Glutamatergic neuron (in vitro differentiated cells): ENCODE measurements at regions not wholly inside any gene's neighbourhood (a gene's known extent, or its start where the extent isn't known, plus 50 kb on each side); places are given as distances from the start of the nearest gene placed in this dataset.

Source experiments
- DNase-seq: peaks from one replicate; pipeline ENCODE4 v3.0.0; 2022
- H3K27ac Mint-ChIP-seq: one replicate; pipeline ENCODE4 v1.8.0; 2020; ENCODE audit warnings: mild to moderate bottlenecking, mixed read lengths, inconsistent platforms; ENCODE audit not compliant: unreplicated experiment
- H3K27me3 Mint-ChIP-seq: one replicate; pipeline ENCODE4 v1.8.0; 2020; ENCODE audit warnings: mild to moderate bottlenecking, moderate library complexity, mixed read lengths, inconsistent platforms; ENCODE audit not compliant: unreplicated experiment
- H3K36me3 Mint-ChIP-seq: one replicate; pipeline ENCODE4 v1.8.0; 2020; ENCODE audit warnings: mild to moderate bottlenecking, mixed read lengths, inconsistent platforms; ENCODE audit not compliant: unreplicated experiment
- H3K4me1 Mint-ChIP-seq: one replicate; pipeline ENCODE4 v1.8.0; 2020; ENCODE audit warnings: mild to moderate bottlenecking, low read depth, mixed read lengths, inconsistent platforms; ENCODE audit not compliant: unreplicated experiment
- H3K4me3 Mint-ChIP-seq: one replicate; pipeline ENCODE4 v1.8.0; 2020; ENCODE audit warnings: mild to moderate bottlenecking, mixed read lengths, inconsistent platforms; ENCODE audit not compliant: unreplicated experiment
- H3K9me3 Mint-ChIP-seq: one replicate; pipeline ENCODE4 v1.8.0; 2020; ENCODE audit warnings: mild to moderate bottlenecking, moderate library complexity, mixed read lengths, inconsistent platforms; ENCODE audit not compliant: unreplicated experiment
- CTCF ChIP-seq: fragments of 200-600 bp; sonication (generic); IDR thresholded peaks from one replicate; pipeline ENCODE4 v1.5.0; 2021; ENCODE audit not compliant: partially characterized antibody, unreplicated experiment

GRCh38 chr1:69499203-69499803, 68.4 kb upstream of the LRRC7 start:
- Mint-ChIP-seq H3K4me3 (no peak overlapping the region), H3K27ac (no peak overlapping the region), H3K27me3 (no peaks in the 10 kb centered on the region), H3K36me3 (no peaks in the 10 kb centered on the region), H3K4me1 (no peaks in the 10 kb centered on the region), H3K9me3 (no peaks in the 10 kb centered on the region)
- no peak for TF ChIP-seq CTCF
- no peak for DNase-seq

DNA sequence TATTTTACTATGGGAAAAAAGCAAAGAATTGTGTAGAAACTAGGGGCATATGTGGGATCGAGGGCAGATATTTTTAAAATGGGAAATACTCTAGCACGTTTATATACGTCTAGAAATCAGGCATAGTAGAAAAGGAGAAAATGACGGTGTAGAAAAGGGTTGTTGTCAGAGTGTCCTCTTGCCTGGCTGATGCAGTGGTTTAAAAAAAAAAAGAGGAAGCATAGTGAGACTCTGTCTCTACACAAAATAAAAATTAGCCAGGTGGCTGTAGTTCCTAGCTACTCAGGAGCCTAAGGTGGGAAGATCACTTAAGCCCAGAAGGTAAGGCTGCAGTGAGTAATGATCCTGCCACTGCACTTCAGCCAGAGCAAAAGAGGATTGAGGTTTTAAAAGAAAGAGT, 64.7 kb upstream of the LRRC7 start:
- Mint-ChIP-seq H3K4me1 (no peaks in the 10 kb centered on the region), H3K4me3 (no peak overlapping the region), H3K27ac (no peak overlapping the region), H3K9me3 (no peaks in the 10 kb centered on the region), H3K27me3 (no peaks in the 10 kb centered on the region), H3K36me3 (no peaks in the 10 kb centered on the region)
- no peak for TF ChIP-seq CTCF
- DNase-seq: no peak

GRCh38 chr1:69504730-69505252, 62.9 kb upstream of the LRRC7 start:
- Mint-ChIP-seq H3K4me1 (no peaks in the 10 kb centered on the region), H3K27me3 (no peaks in the 10 kb centered on the region), H3K4me3 (no peak overlapping the region), H3K9me3 (no peaks in the 10 kb centered on the region), H3K27ac (no peak overlapping the region), H3K36me3 (no peaks in the 10 kb centered on the region)
- no peak for TF ChIP-seq CTCF
- DNase-seq: no peak

DNA sequence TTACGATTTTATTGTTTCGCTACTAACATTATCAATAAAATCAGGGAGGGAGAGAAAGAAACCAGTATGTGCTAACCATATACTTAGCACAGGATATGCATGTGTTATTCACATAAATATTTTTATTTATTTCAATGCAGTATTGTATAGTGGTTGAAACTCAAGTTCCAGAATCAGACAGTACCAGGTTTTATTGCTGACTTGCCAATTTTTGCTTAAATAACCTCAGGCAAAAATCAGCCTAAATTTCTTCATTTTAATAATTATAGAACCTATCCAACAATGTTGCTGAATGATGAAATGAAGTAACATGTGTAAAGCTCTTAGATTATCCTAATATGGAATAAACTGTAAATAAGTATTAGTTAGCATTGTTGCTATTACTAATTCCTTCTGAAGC, 61.4 kb upstream of the LRRC7 start:
- Mint-ChIP-seq H3K27ac (no peak overlapping the region), H3K4me1 (no peaks in the 10 kb centered on the region), H3K36me3 (no peaks in the 10 kb centered on the region), H3K4me3 (no peak overlapping the region), H3K27me3 (no peaks in the 10 kb centered on the region), H3K9me3 (no peaks in the 10 kb centered on the region)
- no peak for DNase-seq
- TF ChIP-seq CTCF: no peak

DNA sequence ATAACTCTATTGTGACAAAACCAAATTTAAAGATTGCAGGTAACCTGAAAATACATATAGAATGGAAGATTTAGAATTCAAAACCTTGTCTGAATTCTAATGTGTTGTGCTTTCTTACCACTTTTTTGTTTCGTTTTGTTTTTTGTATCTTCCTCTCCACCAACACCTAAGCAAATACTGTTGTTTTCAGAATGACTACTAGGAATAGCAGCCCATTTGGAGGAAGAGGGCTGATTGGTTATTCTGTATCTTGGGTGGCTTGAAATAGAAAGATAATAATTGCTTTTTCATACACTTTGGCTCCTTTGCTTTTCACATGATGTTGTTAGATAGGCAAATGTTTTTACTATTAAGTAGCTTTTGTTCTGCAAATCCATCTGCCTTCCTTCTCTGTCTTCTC, 61.0 kb upstream of the LRRC7 start:
- Mint-ChIP-seq H3K27me3 (no peaks in the 10 kb centered on the region), H3K36me3 (no peaks in the 10 kb centered on the region), H3K9me3 (no peaks in the 10 kb centered on the region), H3K4me3 (no peak overlapping the region), H3K4me1 (no peaks in the 10 kb centered on the region), H3K27ac (no peak overlapping the region)
- DNase-seq: no peak
- no peak for TF ChIP-seq CTCF
